ENCODE measurements at regions not wholly inside any gene's neighbourhood (a gene's known extent, or its start where the extent isn't known, plus 50 kb on each side); places are given as distances from the start of the nearest gene placed in this dataset.

GRCh38 chr3:10555263-10555662 lies 49.9 kb upstream of the ATP2B2 start:
- DNase-seq (ENCODE audit: low spot score): no peak

GRCh38 chr3:10556312-10556711 lies 50.9 kb upstream of the ATP2B2 start:
- DNase-seq (ENCODE audit: low spot score): no peak

- DNase-seq (ENCODE audit: low spot score): no peak
Observed at GRCh38 chr3:10557250-10557649, 51.9 kb upstream of the ATP2B2 start.

GRCh38 chr3:10557781-10558373 lies 52.5 kb upstream of the ATP2B2 start:
- no peak for DNase-seq (ENCODE audit: low spot score)

GRCh38 chr3:10558736-10559135 lies 53.4 kb upstream of the ATP2B2 start:
- no peak for DNase-seq (ENCODE audit: low spot score)

GRCh38 chr3:10560060-10560861 lies 54.9 kb upstream of the ATP2B2 start:
- no peak for DNase-seq (ENCODE audit: low spot score)

- DNase-seq (ENCODE audit: low spot score): no peak
Observed at GRCh38 chr3:10561162-10561945, 56.0 kb upstream of the ATP2B2 start.

GRCh38 chr3:10561946-10562560 lies 56.7 kb upstream of the ATP2B2 start:
- no peak for DNase-seq (ENCODE audit: low spot score)

- DNase-seq (ENCODE audit: low spot score): no peak
Observed at GRCh38 chr3:10563396-10563795, 58.0 kb upstream of the ATP2B2 start.

- DNase-seq (ENCODE audit: low spot score): no peak
Observed at GRCh38 chr3:10565814-10566213, 60.4 kb upstream of the ATP2B2 start.

GRCh38 chr3:10566451-10566850 lies 61.1 kb upstream of the ATP2B2 start:
- no peak for DNase-seq (ENCODE audit: low spot score)

GRCh38 chr3:10568549-10568948 lies 63.2 kb upstream of the ATP2B2 start:
- DNase-seq (ENCODE audit: low spot score): no peak

GRCh38 chr3:10570196-10570946 lies 65.0 kb upstream of the ATP2B2 start:
- DNase-seq (ENCODE audit: low spot score): no peak

- no peak for DNase-seq (ENCODE audit: low spot score)
Observed at GRCh38 chr3:10574101-10574620, 68.8 kb upstream of the ATP2B2 start.

GRCh38 chr3:10575601-10576160 lies 70.3 kb upstream of the ATP2B2 start:
- no peak for DNase-seq (ENCODE audit: low spot score)

GRCh38 chr3:10577486-10577885 lies 72.1 kb upstream of the ATP2B2 start:
- DNase-seq (ENCODE audit: low spot score): no peak

GRCh38 chr3:10580426-10580825 lies 75.0 kb upstream of the ATP2B2 start:
- DNase-seq (ENCODE audit: low spot score): no peak

GRCh38 chr3:10581251-10581650 lies 75.9 kb upstream of the ATP2B2 start:
- DNase-seq (ENCODE audit: low spot score): no peak

- no peak for DNase-seq (ENCODE audit: low spot score)
Observed at GRCh38 chr3:10581716-10582115, 76.3 kb upstream of the ATP2B2 start.

GRCh38 chr3:10582733-10583132 lies 77.3 kb upstream of the ATP2B2 start:
- no peak for DNase-seq (ENCODE audit: low spot score)

Measured in HT-29 (cell line).